ENCODE measurements at regions not wholly inside any gene's neighbourhood (a gene's known extent, or its start where the extent isn't known, plus 50 kb on each side); places are given as distances from the start of the nearest gene placed in this dataset.

GRCh38 chr1:34532113-34532512 is 222.7 kb upstream of the GJB5 start:
- DNase-seq (ENCODE audit: extremely low read depth, low read depth): no peak
- no peak for TF ChIP-seq CTCF (IDR thresholded peaks at IDR 0.05; ENCODE audit: low read depth, low read length)

GRCh38 chr1:34538481-34538880 is 216.4 kb upstream of the GJB5 start:
- TF ChIP-seq CTCF (IDR thresholded peaks at IDR 0.05; ENCODE audit: low read depth, low read length): no peak
- DNase-seq (ENCODE audit: extremely low read depth, low read depth): no peak

- no peak for DNase-seq (ENCODE audit: extremely low read depth, low read depth)
- TF ChIP-seq CTCF (IDR thresholded peaks at IDR 0.05; ENCODE audit: low read depth, low read length): no peak
Observed at GRCh38 chr1:34547046-34547674, 207.7 kb upstream of the GJB5 start.

- DNase-seq (ENCODE audit: extremely low read depth, low read depth): no peak
Observed at GRCh38 chr1:34549199-34549598, 205.6 kb upstream of the GJB5 start.

GRCh38 chr1:34578306-34578705 is 176.5 kb upstream of the GJB5 start:
- TF ChIP-seq CTCF (IDR thresholded peaks at IDR 0.05; ENCODE audit: low read depth, low read length): no peak
- no peak for DNase-seq (ENCODE audit: extremely low read depth, low read depth)

More at GRCh38 chr1:34549199-34549598, 205.6 kb upstream of the GJB5 start:
- TF ChIP-seq CTCF (IDR thresholded peaks at IDR 0.05; ENCODE audit: low read depth, low read length): peak; percentile 10

- DNase-seq (ENCODE audit: extremely low read depth, low read depth): no peak
Observed at GRCh38 chr1:34582356-34582755, 172.5 kb upstream of the GJB5 start.

GRCh38 chr1:34587761-34588160 is 167.1 kb upstream of the GJB5 start:
- no peak for DNase-seq (ENCODE audit: extremely low read depth, low read depth)
- no peak for TF ChIP-seq CTCF (IDR thresholded peaks at IDR 0.05; ENCODE audit: low read depth, low read length)

More at GRCh38 chr1:34582356-34582755, 172.5 kb upstream of the GJB5 start:
- TF ChIP-seq CTCF (IDR thresholded peaks at IDR 0.05; ENCODE audit: low read depth, low read length): no peak
